ENCODE measurements at regions not wholly inside any gene's neighbourhood (a gene's known extent, or its start where the extent isn't known, plus 50 kb on each side); places are given as distances from the start of the nearest gene placed in this dataset.
"Not testable (repeated sequence)": the region's sequence is repeated elsewhere in the genome, so short reads cannot be mapped to it uniquely, and the experiment has no call there.

DNA sequence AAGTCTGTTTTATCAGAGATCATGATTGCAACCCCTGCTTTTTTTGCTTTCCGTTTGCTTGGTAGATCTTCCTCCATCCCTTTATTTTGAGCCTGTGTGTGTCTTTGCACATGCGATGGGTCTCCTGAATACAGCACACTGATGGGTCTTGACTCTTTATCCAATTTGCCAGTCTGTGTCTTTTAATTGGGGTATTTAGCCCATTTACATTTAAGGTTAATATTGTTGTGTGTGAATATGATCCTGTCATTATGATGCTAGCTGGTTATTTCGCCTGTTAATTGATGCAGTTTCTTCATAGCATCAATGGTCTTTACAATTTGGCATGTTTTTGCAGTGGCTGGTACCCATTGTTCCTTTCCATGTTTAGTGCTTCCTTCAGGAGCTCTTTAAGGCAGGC lies 199.2 kb upstream of the TSC22D1 start:
- TF ChIP-seq, protein P1, sequence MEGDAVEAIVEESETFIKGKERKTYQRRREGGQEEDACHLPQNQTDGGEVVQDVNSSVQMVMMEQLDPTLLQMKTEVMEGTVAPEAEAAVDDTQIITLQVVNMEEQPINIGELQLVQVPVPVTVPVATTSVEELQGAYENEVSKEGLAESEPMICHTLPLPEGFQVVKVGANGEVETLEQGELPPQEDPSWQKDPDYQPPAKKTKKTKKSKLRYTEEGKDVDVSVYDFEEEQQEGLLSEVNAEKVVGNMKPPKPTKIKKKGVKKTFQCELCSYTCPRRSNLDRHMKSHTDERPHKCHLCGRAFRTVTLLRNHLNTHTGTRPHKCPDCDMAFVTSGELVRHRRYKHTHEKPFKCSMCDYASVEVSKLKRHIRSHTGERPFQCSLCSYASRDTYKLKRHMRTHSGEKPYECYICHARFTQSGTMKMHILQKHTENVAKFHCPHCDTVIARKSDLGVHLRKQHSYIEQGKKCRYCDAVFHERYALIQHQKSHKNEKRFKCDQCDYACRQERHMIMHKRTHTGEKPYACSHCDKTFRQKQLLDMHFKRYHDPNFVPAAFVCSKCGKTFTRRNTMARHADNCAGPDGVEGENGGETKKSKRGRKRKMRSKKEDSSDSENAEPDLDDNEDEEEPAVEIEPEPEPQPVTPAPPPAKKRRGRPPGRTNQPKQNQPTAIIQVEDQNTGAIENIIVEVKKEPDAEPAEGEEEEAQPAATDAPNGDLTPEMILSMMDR (optimal IDR thresholded peaks at IDR 0.05 in 1 of 3, IDR thresholded peaks at IDR 0.05 in 1 of 3, conservative IDR thresholded peaks at IDR 0.05 in 1 of 3; ENCODE audit: extremely low read depth in 1 of 3, insufficient read depth in 2 of 3, low read length in 3 of 3): not testable (repeated sequence)
- TF ChIP-seq EZH2 (IDR thresholded peaks at IDR 0.05; ENCODE audit: low read length): not testable (repeated sequence)

Data from keratinocyte (primary cell).